T-helper 2 cell treated with Interferon-gamma antibody and Interleukin-4, amounts not matched to agents 5 μg/mL and 100 μg/mL, for 36 hours (primary cell): ENCODE measurements at regions not wholly inside any gene's neighbourhood (a gene's known extent, or its start where the extent isn't known, plus 50 kb on each side); places are given as distances from the start of the nearest gene placed in this dataset.

ENCODE experiments used
- DNase-seq: peaks from one replicate; pipeline ENCODE4 v3.0.0; 2021; ENCODE audit warnings: low spot score
- H3K27ac Mint-ChIP-seq: one replicate; pipeline ENCODE4 v1.8.0; 2021; ENCODE audit warnings: mild to moderate bottlenecking, mixed read lengths
- H3K27me3 Mint-ChIP-seq: one replicate; pipeline ENCODE4 v1.8.0; 2021; ENCODE audit warnings: low read depth, mixed read lengths
- H3K36me3 Mint-ChIP-seq: one replicate; pipeline ENCODE4 v1.8.0; 2021; ENCODE audit warnings: low read depth, mixed read lengths
- H3K4me1 Mint-ChIP-seq: one replicate; pipeline ENCODE4 v1.8.0; 2021; ENCODE audit warnings: low read depth, mixed read lengths
- H3K4me3 Mint-ChIP-seq: one replicate; pipeline ENCODE4 v1.8.0; 2022; ENCODE audit warnings: mild to moderate bottlenecking, moderate library complexity, mixed read lengths
- H3K9me3 Mint-ChIP-seq: one replicate; pipeline ENCODE4 v1.8.0; 2021; ENCODE audit warnings: mixed read lengths

DNA sequence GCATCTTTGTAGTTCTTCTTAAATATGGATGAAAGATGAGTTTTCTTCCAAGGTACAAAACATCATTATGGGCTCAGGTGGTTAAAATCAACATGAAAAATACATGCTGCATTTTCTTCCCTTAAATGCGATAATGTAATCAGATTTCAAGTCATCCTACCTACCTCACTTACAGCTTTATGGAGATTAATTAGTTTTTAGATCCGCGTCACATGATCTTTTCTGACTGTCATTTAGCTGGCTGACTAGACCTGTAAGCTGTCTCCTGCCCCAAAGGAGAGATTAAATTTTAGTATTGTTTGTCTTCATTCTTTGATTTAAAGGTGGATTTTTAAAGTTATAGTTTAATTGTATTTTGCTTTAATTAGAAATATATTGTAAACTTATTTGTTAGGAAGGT lies 678.0 kb upstream of the ZEB2 start:
- H3K4me3 Mint-ChIP-seq = no peak overlapping the region
- no peaks in the 10 kb centered on the region for H3K4me1 Mint-ChIP-seq
- H3K9me3 Mint-ChIP-seq = no peaks in the 10 kb centered on the region
- DNase-seq = no peak
- no peaks in the 10 kb centered on the region for H3K36me3 Mint-ChIP-seq
- no peak overlapping the region for H3K27ac Mint-ChIP-seq
- H3K27me3 Mint-ChIP-seq = no peaks in the 10 kb centered on the region

- Mint-ChIP-seq H3K4me3 (no peak overlapping the region), H3K9me3 (no peaks in the 10 kb centered on the region), H3K4me1 (no peaks in the 10 kb centered on the region), H3K27ac (no peak overlapping the region), H3K36me3 (no peaks in the 10 kb centered on the region), H3K27me3 (no peaks in the 10 kb centered on the region)
- no peak for DNase-seq
Observed at GRCh38 chr2:145194673-145195072, 674.8 kb upstream of the ZEB2 start.

DNA sequence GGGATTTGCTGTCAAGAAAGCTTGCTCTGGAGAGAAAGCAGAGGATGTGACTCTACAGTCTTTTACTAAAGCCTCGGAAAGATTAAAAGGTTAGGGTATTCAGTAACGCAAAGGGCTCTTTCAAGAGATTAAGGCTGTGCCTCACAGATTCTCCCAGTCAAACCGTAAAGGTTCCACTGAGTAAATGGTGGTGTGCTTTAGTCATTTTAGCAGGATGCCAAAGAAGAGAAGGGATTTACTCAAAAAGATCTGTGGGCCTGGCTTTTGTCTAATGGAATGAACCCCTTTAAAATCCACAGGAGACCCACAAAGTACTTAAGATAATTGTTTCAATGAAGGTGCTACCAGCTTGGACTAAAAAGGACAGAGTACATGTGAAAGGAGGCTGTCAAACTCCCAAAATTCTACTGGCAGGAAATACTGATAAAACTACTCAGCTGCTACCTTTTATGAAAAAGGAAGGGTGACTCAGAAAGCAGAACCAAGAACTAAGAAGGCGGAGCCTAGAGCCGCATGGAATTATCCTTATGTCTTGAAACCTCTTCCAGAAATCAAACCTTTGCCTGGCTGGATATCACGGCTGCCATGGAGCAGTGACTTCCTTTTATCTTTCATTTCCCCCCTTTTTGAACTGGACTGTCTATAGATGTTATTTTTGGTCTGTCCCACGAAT lies 670.2 kb upstream of the ZEB2 start:
- no peak for DNase-seq
- Mint-ChIP-seq H3K4me1 (no peaks in the 10 kb centered on the region), H3K4me3 (no peak overlapping the region), H3K27me3 (peaks cover 1% of the 10 kb centered on the region), H3K36me3 (no peaks in the 10 kb centered on the region), H3K27ac (no peak overlapping the region), H3K9me3 (no peaks in the 10 kb centered on the region)

DNA sequence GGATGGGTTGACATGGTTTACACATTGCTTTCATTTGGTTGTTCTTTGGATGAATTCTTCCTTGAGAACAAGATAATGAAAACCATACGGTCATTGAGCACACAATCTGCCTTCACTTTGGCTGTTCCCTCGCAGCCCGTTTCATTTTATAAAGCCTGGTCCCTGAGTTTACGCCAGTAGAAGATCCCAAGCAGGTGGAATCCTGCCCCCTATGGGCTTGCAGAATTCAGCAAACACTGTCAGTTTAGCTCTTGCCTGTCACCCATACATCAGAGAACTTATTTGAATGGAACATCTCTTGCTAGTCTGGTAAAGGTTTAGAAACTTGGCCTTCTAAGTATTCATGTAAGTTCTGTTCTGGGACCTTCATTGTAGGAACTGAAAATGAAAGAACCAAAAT lies 666.4 kb upstream of the ZEB2 start:
- Mint-ChIP-seq H3K27me3 (peaks cover 1% of the 10 kb centered on the region), H3K4me1 (no peaks in the 10 kb centered on the region), H3K27ac (no peak overlapping the region), H3K9me3 (no peaks in the 10 kb centered on the region), H3K4me3 (no peak overlapping the region), H3K36me3 (no peaks in the 10 kb centered on the region)
- no peak for DNase-seq

GRCh38 chr2:145185696-145186095 lies 665.8 kb upstream of the ZEB2 start:
- Mint-ChIP-seq H3K9me3 (no peaks in the 10 kb centered on the region), H3K36me3 (no peaks in the 10 kb centered on the region), H3K27ac (no peak overlapping the region), H3K4me3 (no peak overlapping the region), H3K4me1 (no peaks in the 10 kb centered on the region), H3K27me3 (peaks cover 1% of the 10 kb centered on the region)
- DNase-seq = no peak

DNA sequence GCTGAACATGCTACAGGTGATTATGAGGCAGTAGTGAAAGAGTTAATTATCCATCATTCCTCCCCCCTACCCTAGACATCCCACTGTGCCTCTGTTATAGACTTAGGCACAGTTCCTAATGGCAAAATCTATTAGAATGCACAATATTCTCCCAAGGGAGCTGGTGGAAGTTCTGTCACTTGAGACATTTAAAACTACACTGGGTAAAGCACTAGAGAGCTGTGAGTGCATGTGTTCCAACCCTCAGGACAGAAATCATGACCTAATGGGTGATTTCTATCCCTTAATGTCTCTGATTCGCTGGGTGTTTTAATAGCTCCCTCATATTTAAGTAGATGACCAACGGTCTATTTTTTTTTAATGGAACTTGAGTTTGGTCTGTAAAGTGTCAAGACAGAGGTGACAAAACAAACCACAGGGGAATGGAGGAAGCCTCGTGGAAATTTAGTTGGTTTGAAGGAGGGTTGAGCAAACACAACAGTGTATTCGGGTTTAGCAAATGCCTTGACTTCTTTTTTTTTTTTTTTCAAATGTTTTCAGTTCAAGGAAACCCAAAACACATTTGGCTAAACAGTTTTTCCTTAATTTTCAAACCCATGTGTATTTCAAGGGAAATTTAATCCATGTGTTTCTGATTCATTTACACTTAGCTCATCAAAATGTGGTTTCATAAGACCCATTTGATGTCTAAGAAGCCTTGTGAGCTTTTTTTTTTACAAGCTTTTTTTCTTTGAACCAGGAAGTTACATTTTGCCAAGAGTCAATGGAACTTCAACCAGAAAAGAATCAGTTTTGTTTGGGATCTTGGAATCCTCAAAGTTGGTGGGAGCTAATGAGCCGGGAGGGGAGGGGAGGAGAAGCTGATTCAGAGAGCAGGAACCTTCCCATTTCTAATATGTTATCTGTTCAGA lies 665.1 kb upstream of the ZEB2 start:
- H3K4me3 Mint-ChIP-seq = no peak overlapping the region
- no peak overlapping the region for H3K27ac Mint-ChIP-seq
- no peaks in the 10 kb centered on the region for H3K4me1 Mint-ChIP-seq
- H3K36me3 Mint-ChIP-seq = no peaks in the 10 kb centered on the region
- no peak for DNase-seq
- H3K27me3 Mint-ChIP-seq = peaks cover 1% of the 10 kb centered on the region
- H3K9me3 Mint-ChIP-seq = no peaks in the 10 kb centered on the region

DNA sequence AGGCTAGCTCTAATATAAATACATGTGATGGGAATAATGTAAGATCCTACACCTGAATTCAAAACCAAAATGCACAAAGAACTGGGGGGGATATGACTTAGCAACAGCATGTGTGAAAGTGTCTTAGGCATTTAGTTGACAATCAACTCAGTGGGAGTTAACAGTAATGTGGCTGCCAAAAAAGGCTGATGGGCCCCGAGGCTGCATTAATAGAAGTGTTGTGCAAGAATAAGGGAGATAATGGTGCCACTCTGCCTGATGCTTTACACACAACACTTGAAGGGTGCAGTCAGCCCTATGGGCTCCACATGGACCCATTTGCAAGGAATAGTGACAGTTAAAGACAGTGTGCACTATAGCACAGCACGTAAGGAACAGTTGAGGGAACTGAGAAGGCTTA lies 649.4 kb upstream of the ZEB2 start:
- DNase-seq = no peak
- Mint-ChIP-seq H3K36me3 (no peaks in the 10 kb centered on the region), H3K27ac (no peak overlapping the region), H3K27me3 (no peaks in the 10 kb centered on the region), H3K9me3 (no peaks in the 10 kb centered on the region), H3K4me3 (no peak overlapping the region), H3K4me1 (no peaks in the 10 kb centered on the region)

- Mint-ChIP-seq H3K36me3 (no peaks in the 10 kb centered on the region), H3K27ac (no peak overlapping the region), H3K4me1 (no peaks in the 10 kb centered on the region), H3K9me3 (no peaks in the 10 kb centered on the region), H3K4me3 (no peak overlapping the region), H3K27me3 (no peaks in the 10 kb centered on the region)
- no peak for DNase-seq
Observed at GRCh38 chr2:145168091-145168490, 648.2 kb upstream of the ZEB2 start.

- no peak overlapping the region for H3K27ac Mint-ChIP-seq
- no peaks in the 10 kb centered on the region for H3K9me3 Mint-ChIP-seq
- no peak for DNase-seq
- no peaks in the 10 kb centered on the region for H3K4me1 Mint-ChIP-seq
- no peaks in the 10 kb centered on the region for H3K36me3 Mint-ChIP-seq
- no peak overlapping the region for H3K4me3 Mint-ChIP-seq
- H3K27me3 Mint-ChIP-seq = no peaks in the 10 kb centered on the region
Observed at GRCh38 chr2:145166731-145167302, 646.9 kb upstream of the ZEB2 start.

DNA sequence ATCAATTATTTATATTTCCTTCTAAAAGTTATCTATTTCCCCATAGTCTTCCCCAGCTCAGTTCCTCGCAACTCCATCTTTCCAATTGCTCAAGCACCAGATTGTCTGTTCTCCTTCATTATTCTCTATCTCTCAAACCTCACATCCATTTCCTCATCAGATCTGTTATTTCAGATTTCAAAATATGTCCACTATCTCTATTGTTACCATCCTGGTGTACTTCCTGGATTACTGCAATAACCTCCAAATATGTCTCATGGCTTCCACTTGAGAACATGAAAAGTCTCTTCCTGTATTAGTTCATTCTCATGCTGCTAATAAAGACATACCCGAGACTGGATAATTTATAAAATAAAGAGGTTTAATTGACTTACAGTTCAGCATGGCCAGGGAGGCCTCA lies 641.7 kb upstream of the ZEB2 start:
- Mint-ChIP-seq H3K27ac (no peak overlapping the region), H3K27me3 (no peaks in the 10 kb centered on the region), H3K4me3 (no peak overlapping the region), H3K36me3 (no peaks in the 10 kb centered on the region), H3K9me3 (no peaks in the 10 kb centered on the region), H3K4me1 (no peaks in the 10 kb centered on the region)
- no peak for DNase-seq

- H3K36me3 Mint-ChIP-seq = no peaks in the 10 kb centered on the region
- no peak for DNase-seq
- H3K4me3 Mint-ChIP-seq = no peak overlapping the region
- no peaks in the 10 kb centered on the region for H3K4me1 Mint-ChIP-seq
- H3K9me3 Mint-ChIP-seq = no peaks in the 10 kb centered on the region
- H3K27me3 Mint-ChIP-seq = no peaks in the 10 kb centered on the region
- no peak overlapping the region for H3K27ac Mint-ChIP-seq
Observed at GRCh38 chr2:145160855-145161254, 640.9 kb upstream of the ZEB2 start.

DNA sequence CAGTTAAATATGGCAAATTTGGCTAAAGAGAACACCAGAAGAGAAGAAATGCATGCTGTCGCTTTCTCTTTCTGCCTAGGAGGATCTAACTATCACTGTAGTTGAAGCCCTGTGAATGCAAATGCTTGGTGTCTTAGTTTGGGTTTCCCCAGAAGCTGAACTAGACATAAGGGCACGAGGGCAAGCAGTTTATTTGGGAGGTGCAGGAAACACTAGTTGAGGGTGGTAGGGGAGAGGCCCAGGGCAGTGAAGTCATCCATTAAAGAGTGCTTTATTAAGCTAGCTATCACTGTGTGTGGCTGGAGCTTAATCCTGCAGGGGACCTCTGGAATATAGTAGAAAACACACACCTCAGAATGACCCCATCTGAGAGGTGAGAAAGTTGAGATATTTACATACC lies 639.8 kb upstream of the ZEB2 start:
- Mint-ChIP-seq H3K27ac (no peak overlapping the region), H3K27me3 (no peaks in the 10 kb centered on the region), H3K4me1 (no peaks in the 10 kb centered on the region), H3K36me3 (no peaks in the 10 kb centered on the region), H3K9me3 (no peaks in the 10 kb centered on the region), H3K4me3 (no peak overlapping the region)
- no peak for DNase-seq

DNA sequence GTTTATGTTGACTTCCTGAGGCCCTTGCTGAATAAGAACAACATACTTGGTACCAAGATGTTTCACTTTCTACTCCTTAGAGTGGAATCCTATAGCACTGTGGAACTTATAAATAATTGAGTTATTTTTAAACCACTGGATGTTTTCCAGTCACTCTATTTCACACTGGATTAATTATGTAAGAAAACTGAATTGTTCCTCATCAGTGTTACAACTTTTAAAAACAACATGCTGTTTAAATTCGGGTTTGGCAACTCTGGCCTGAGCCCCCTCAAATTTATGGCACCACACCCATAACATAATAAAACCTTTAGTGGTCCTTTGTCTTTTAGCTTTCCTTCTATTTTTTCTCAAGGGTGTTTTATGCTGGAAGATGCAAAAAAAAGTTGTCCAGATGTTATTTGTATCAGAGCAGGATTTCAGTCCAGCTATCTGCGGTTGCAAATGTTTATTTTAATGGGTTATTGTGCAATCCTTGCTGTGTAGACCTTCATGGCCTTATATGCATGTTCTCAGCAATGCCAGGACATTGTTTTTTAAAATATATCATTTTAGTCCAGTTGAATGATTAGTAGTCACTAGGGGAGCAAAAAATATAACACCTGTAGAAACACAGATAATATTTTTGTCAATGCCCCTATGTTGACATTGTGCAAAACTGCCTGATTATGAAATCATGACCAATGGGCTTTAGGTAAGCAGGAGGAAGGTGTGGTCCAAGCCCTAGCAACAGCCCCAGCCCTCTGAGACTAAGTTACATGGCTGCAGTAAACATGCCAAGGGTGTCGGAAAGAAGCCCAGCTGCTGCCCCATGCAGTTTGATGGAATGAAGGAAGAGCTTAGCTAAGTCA lies 638.0 kb upstream of the ZEB2 start:
- no peak overlapping the region for H3K27ac Mint-ChIP-seq
- no peak overlapping the region for H3K4me3 Mint-ChIP-seq
- no peaks in the 10 kb centered on the region for H3K9me3 Mint-ChIP-seq
- no peak for DNase-seq
- no peaks in the 10 kb centered on the region for H3K27me3 Mint-ChIP-seq
- H3K36me3 Mint-ChIP-seq = no peaks in the 10 kb centered on the region
- no peaks in the 10 kb centered on the region for H3K4me1 Mint-ChIP-seq
